ENCODE measurements at regions not wholly inside any gene's neighbourhood (a gene's known extent, or its start where the extent isn't known, plus 50 kb on each side); places are given as distances from the start of the nearest gene placed in this dataset.

GRCh38 chr15:61474796-61475195 is 245.7 kb upstream of the RORA start:
- no peaks in the 10 kb centered on the region for H3K9me3 Mint-ChIP-seq
- no peak overlapping the region for H3T11ph ChIP-seq (ENCODE audit: low read length)
- TF ChIP-seq, protein P1, sequence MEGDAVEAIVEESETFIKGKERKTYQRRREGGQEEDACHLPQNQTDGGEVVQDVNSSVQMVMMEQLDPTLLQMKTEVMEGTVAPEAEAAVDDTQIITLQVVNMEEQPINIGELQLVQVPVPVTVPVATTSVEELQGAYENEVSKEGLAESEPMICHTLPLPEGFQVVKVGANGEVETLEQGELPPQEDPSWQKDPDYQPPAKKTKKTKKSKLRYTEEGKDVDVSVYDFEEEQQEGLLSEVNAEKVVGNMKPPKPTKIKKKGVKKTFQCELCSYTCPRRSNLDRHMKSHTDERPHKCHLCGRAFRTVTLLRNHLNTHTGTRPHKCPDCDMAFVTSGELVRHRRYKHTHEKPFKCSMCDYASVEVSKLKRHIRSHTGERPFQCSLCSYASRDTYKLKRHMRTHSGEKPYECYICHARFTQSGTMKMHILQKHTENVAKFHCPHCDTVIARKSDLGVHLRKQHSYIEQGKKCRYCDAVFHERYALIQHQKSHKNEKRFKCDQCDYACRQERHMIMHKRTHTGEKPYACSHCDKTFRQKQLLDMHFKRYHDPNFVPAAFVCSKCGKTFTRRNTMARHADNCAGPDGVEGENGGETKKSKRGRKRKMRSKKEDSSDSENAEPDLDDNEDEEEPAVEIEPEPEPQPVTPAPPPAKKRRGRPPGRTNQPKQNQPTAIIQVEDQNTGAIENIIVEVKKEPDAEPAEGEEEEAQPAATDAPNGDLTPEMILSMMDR (conservative IDR thresholded peaks at IDR 0.05), result no peak

More at GRCh38 chr15:61474796-61475195, 245.7 kb upstream of the RORA start:
- no peaks in the 10 kb centered on the region for H3K79me2 ChIP-seq (ENCODE audit: insufficient read depth, low read length)
- no peak overlapping the region for H3K56ac ChIP-seq (ENCODE audit: insufficient read length, low read depth, low read length)
- H3K4me2 ChIP-seq (ENCODE audit: insufficient read depth, insufficient read length, low read length), result no peak overlapping the region
- Mint-ChIP-seq H3K36me3 (ENCODE audit: insufficient read depth in 1 of 3, low read depth in 3 of 3) (no peaks in the 10 kb centered on the region), H3K27ac (no peak overlapping the region), H3K4me1 (no peaks in the 10 kb centered on the region), H3K4me3 (no peak overlapping the region), H3K27me3 (ENCODE audit: low read depth) (peaks cover 3% of the 10 kb centered on the region; the same call in 1 of the 2 replicates)
- H3K23me2 ChIP-seq (ENCODE audit: insufficient read length, low read depth, low read length, poor library complexity, severe bottlenecking), result no peaks in the 10 kb centered on the region
- no peak overlapping the region for H2BK20ac ChIP-seq (ENCODE audit: low read depth, low read length, poor library complexity, severe bottlenecking)
- H3K9ac ChIP-seq (ENCODE audit: extremely low read depth, insufficient read length, low read length), result no peak overlapping the region
- no peak overlapping the region for H4K8ac ChIP-seq (replicated peaks; ENCODE audit: insufficient read length, low read depth, low read length)
- no peak overlapping the region for H3K18ac ChIP-seq (ENCODE audit: insufficient read length, low read depth, low read length)
- no peak for DNase-seq
- no peak overlapping the region for H4K5ac ChIP-seq (ENCODE audit: insufficient read length, low read depth, low read length)
- no peaks in the 10 kb centered on the region for H3K4me1 ChIP-seq (ENCODE audit: insufficient read depth, low read length)
- no peak overlapping the region for H2BK120ac ChIP-seq (ENCODE audit: low read depth, low read length, poor library complexity, severe bottlenecking)
- WGBS (ENCODE audit: extremely low coverage, insufficient read length, low lambda C conversion rate), result no CpG with 5 or more reads among the region's 1 CpG
- no peak overlapping the region for H4K91ac ChIP-seq (ENCODE audit: insufficient read length, low read depth, low read length)
- no peak overlapping the region for H2AK5ac ChIP-seq (ENCODE audit: insufficient read length, low read length)
- H3K27me3 ChIP-seq (ENCODE audit: insufficient read depth, low read length), result no peaks in the 10 kb centered on the region
- no peak overlapping the region for H2BK5ac ChIP-seq (ENCODE audit: insufficient read length, low read length)
- no peak overlapping the region for H2BK12ac ChIP-seq (ENCODE audit: insufficient read length, low read depth, low read length)
- H4K20me1 ChIP-seq (ENCODE audit: control insufficient read depth, insufficient read depth, insufficient read length), result no peaks in the 10 kb centered on the region
- no peak overlapping the region for H3K14ac ChIP-seq (ENCODE audit: insufficient read depth, low read length)
- H3K27ac ChIP-seq (ENCODE audit: insufficient read length, low read depth, low read length), result no peak overlapping the region
- no peak overlapping the region for H2AFZ ChIP-seq (ENCODE audit: low read length)
- no peaks in the 10 kb centered on the region for H3K9me3 ChIP-seq (ENCODE audit: control insufficient read depth, low read depth, low read length)
- H3K23ac ChIP-seq (ENCODE audit: insufficient read length, low read depth, low read length), result no peak overlapping the region
- H3K4ac ChIP-seq (ENCODE audit: low read depth, low read length), result no peak overlapping the region
- no peak overlapping the region for H2BK15ac ChIP-seq (ENCODE audit: low read depth, low read length)
- no peaks in the 10 kb centered on the region for H3K79me1 ChIP-seq (ENCODE audit: insufficient read depth, low read depth, low read length, poor library complexity, severe bottlenecking)
